ENCODE measurements at regions not wholly inside any gene's neighbourhood (a gene's known extent, or its start where the extent isn't known, plus 50 kb on each side); places are given as distances from the start of the nearest gene placed in this dataset.
"Not testable (repeated sequence)": the region's sequence is repeated elsewhere in the genome, so short reads cannot be mapped to it uniquely, and the experiment has no call there.

GRCh38 chr20:47870475-47870874, 85.2 kb upstream of the SULF2 start:
- no peak for DNase-seq (ENCODE audit: low read depth)

DNA sequence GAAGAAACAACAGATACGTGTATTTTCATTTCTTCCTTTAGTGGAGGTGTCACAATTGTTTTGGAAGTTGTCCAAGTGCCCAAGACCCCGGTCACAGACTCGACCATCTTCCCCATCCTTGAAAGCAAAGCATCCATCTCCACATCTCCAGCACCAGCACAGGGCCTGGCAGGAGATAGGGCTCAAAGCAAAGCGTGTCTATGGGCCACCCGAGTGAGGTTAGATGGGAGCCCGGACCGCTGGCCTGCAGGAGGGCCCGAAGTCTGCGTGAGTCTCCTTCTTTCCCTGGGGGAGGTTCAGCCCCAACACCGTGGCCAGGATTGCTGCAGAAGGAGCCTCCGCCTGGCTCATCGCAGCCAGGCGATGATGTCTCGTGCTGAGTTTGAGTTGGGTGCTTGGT, 83.5 kb upstream of the SULF2 start:
- DNase-seq (ENCODE audit: low read depth): no peak

DNA sequence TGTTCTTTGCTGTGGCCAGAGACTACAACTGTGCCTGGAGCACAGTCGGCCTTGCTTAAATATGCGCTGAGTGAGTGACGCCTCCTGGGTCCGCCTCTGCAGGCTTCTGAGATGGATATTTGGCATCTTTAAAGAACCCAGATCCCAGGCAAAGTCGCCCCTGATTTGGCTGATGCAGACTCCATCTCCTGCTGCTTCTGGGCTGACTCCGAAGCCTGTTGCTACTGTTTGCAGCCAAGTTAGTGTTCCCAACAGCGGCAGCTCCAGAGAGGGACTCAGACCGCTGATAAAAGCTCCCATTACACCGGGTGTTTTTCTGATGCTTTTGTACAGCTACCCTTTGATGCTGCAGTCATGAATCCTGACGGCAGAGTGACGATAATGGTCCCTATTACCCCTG, 83.0 kb upstream of the SULF2 start:
- DNase-seq (ENCODE audit: low read depth): no peak

DNA sequence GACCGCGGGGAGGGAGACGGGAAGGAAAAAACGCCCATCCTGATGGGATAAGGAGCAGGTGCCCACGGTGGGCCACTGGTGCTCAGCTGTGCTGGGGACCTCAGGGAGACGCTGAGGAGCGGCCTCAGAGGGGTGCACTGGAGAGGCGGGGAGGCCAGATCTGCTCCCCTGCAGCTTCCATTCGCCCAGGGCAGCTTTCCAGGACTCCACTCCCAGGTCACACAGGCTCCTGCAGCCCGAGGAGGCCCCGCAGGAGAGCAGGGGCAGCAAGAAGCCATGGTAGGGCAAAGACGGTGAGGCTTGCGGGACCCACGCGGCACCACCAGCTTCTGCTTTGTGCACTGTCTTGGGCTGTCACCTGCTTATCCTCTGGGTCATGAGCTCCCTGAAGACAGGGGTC, 82.5 kb upstream of the SULF2 start:
- DNase-seq (ENCODE audit: low read depth): no peak

GRCh38 chr20:47866480-47866879, 81.2 kb upstream of the SULF2 start:
- DNase-seq (ENCODE audit: low read depth): no peak

DNA sequence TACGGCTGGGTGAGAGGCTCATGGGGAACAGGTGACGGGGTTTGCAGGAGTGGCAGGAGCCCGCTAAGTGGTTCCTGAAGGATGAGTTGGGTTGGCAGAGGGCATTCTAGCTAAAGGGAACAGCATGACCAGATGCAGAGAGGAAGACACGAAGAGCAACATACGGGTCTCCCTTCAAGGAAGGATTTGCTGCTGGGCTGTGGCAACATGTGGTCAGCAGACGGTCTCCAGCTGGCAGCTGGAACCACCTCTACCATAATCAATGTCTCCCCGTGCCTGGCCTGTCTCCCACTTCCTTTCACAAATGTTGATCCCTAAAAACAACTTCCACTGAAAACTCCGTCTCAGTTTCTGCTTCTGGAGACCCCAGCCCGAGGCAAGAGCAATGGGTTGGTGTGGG, 80.6 kb upstream of the SULF2 start:
- DNase-seq (ENCODE audit: low read depth): no peak

DNA sequence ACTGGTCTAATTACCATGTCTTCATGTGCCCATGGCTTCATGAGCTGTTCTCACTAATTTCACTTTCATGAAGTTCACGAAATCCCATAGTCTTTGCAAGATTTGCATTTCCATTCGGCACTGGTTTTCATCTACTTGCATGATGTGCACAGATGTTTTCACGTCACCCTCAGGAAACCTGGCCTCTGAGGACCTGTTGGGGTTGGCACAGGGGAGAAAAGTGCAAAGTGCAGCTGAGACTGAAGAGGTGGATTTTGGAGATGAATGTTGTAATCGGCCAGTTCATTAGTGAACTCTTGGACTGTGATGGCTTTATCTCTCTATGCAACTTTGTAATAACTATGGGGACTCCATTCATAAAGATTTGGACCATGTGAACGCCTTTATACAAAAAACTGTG, 80.2 kb upstream of the SULF2 start:
- DNase-seq (ENCODE audit: low read depth): no peak

DNA sequence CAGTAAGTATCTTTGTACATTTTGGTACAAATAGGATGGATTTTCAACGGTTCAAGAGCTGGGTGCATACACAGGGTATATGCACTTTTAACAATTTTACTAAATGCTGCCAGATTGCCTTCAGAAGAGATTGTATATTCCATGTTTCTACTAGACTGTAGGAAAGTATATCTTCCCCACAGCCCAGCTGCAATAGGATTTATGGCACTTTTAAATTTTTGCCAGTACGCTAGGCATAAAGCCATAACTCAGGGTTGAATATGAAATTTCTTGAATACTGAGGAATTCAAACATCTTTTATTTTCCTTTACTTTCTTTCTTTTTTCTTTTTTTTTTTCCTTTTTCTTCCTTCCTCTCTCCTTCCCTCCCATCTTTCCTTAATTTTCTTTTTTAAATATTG, 78.7 kb upstream of the SULF2 start:
- DNase-seq (ENCODE audit: low read depth): no peak

- no peak for DNase-seq (ENCODE audit: low read depth)
Measured at GRCh38 chr20:47863315-47863965, 78.2 kb upstream of the SULF2 start.

- DNase-seq (ENCODE audit: low read depth): no peak
Measured at GRCh38 chr20:47862574-47863240, 77.4 kb upstream of the SULF2 start.

- DNase-seq (ENCODE audit: low read depth): no peak
Measured at GRCh38 chr20:47861116-47861515, 75.8 kb upstream of the SULF2 start.

DNA sequence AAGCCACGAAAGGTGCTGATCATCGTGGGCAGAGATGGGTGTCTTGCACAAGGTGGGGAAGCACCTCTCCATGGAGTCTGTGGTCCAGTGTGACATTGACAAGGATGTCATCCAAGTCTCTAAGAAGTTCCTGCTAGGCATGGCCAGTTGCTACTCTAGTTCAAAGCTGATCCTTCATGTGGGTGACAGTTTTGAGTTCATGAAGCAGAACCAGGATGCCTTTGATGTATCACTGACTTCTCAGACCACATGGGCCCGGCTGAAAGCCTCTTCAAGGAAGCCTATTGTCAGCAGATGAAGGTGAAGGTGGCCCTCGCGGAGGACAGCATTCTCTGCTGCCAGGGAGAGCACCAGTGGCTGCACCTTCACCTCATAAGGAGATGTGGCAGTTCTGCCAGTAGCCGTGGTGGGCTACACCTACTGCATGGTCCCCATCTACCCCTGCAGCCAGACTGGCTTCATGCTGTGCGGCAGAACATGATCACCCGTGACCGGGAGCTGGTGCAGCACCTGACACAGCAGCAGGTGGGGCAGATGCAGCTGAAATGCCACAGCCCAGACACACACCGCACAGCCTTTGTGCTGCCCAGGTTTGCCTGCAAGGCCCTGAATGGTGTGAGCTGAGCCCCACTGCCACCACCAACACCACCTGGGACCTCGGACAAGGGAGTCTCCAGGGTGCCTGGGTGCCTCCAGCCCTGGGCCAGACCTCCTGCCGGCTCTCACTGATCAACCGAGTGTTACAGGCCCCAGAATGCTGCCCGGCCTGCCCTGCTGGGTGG, 75.0 kb upstream of the SULF2 start:
- DNase-seq (ENCODE audit: low read depth): no peak

DNA sequence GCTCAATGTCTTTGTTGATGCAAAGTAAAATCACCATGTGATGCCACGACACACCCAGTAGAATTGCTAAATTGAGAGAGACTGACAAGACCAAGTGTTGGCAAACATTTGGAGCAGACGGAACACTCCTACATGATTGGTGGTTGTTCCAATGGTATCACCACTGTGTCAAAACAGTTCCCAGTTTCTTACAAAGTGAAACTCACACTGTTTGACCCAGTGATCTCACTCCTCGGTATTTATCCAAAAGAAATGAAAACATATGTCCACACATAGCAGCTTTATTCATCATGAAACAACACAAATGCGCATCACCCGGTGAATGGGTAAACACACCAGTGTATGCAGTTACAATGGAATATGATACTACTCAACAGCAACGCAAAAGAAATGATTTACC, 74.0 kb upstream of the SULF2 start:
- no peak for DNase-seq (ENCODE audit: low read depth)

DNA sequence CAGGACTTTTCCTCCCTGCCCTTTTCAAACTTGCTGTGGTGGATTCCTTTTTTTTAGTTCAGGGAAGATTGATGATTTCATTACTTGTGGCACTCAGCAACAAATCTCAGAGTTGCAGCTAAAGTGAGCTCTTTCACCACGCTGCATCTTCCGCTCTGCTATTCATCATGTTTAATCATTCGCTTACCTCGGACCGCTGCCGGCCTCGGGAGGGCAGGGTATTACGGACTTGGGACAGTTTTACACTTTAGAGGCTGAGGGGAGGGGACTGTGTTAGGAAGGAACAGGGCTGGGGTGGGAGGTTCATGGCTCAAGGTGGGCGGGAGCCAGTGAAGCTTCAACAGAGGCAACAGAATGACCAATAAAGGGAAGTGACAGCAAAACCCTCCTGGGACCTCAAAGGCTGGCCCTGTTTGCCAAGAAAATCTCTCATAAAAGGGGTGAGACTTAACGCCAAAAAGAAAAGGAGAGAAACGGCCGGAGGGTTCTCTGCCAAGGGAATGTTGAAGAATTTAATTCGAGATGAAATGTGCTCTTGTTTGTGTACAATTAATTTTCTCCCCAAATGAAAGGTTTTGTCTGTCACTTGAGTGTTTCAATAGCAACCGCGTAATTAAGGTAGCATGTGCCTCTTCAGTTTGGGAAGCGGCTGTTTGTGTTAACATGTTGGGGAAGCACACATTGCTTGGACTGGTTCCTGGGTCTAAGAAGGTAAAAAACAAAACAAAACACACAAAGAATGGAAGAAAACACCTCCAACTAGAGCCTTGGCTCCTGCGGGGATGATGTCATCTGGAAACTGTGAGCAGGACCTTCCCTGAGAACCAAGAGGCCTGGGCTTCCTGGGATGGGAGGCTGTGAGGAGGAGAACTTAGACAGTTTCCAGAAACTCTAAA, 72.5 kb upstream of the SULF2 start:
- peak; percentile 87 for DNase-seq (ENCODE audit: low read depth)

DNA sequence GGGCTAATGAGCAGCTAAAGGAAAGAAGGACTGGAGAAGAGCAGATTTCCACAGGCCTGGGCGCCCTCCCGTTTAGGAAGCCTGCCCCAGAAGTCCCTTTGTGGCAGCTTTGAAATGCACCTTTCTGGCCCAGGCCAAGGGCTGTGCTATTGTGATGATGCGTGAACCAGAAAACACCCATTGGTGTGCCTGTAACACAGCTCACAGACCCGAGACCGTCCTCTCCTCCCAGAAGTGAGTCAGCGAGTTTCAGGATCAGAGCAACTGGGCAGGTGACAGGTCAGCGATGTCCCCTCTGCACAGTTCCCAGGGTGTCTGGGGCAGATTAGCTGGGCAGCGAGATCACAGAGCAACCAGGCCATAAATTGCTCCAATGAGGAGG, 71.9 kb upstream of the SULF2 start:
- DNase-seq (ENCODE audit: low read depth): no peak

DNA sequence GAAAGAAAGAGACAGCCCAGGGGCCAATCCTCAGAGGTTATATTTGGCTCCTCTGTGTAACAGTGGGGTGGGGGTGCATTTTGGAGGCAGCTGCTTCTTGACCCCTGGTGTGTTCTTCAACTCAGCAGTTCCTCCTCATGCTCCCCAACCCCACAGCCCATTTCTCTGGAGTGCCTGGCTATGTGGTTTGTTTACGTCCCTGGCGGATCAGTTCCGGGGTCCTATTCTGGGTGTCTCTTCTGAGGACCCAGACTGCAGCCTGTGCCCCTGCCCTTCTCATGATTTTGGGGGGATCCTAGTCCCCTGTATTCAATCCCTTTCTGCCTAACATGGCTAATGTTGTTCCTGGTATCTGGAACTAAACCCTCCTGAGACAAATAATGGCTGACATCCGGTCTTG, 70.5 kb upstream of the SULF2 start:
- no peak for DNase-seq (ENCODE audit: low read depth)

DNA sequence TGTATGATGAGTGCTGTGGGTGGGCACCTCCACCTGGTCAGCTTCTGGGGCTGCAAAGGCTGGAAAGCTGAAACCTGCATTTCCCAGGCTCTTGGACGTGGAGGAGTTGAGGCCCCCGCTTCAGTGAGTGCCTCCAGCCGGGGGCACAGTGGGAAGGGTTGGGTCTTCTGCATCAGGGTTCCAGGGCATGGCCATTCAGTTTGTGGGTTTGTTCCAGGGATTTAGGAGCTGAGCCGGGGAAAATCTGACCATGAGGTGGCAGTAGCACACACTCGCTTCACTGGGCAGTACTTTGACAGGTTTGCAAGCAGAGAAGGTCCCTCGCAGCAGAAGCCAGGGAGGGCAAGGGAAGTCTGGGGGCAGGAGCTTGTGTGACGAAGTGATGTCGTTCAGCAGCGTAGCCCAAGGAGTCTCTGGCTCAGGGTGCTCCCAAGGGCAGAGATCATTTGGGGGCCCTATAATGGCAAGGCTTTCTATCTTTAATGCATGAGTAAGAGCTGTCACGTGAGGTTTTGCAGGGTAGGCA, 69.5 kb upstream of the SULF2 start:
- no peak for DNase-seq (ENCODE audit: low read depth)

GRCh38 chr20:47851774-47852173, 66.5 kb upstream of the SULF2 start:
- no peak for DNase-seq (ENCODE audit: low read depth)

GRCh38 chr20:47850146-47850545, 64.9 kb upstream of the SULF2 start:
- DNase-seq (ENCODE audit: low read depth): no peak

- DNase-seq (ENCODE audit: low read depth): no peak
Measured at GRCh38 chr20:47849596-47849995, 64.3 kb upstream of the SULF2 start.

DNA sequence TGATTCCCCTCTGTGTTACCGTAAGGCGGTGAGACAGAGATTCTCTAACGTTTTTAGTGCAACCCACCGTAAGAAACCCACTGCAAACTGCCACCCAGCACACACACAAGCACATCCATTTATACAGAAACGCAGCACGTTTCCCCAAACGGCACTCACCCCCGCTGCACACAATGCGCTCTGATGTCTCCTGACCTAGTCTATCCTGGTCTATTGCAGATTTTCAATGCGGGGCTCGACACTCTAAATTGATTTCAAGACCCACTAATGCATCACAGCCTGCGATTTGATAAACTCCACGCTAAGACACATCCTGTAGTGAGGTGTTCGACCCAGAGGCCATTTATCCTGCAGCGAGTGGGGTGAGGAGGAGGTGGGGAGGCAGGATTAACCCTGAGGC, 63.7 kb upstream of the SULF2 start:
- DNase-seq (ENCODE audit: low read depth): no peak

- not testable (repeated sequence) for DNase-seq (ENCODE audit: low read depth)
Measured at GRCh38 chr20:47848534-47848933, 63.3 kb upstream of the SULF2 start.

All from forelimb muscle (tissue), 1 donor.